ENCODE measurements at regions not wholly inside any gene's neighbourhood (a gene's known extent, or its start where the extent isn't known, plus 50 kb on each side); places are given as distances from the start of the nearest gene placed in this dataset.

GRCh38 chr6:80537118-80537972 lies 430.9 kb downstream of the BCKDHB start:
- Mint-ChIP-seq H3K27ac (ENCODE audit: low read depth) (no peak overlapping the region), H3K27me3 (peaks cover 9% of the 10 kb centered on the region), H3K36me3 (ENCODE audit: insufficient read depth) (no peaks in the 10 kb centered on the region), H3K4me1 (no peaks in the 10 kb centered on the region), H3K9me3 (peaks cover 18% of the 10 kb centered on the region), H3K4me3 (no peak overlapping the region)
- no peak for ATAC-seq (replicated peaks; ENCODE audit: extremely low read depth, poor library complexity, severe bottlenecking)
- DNase-seq (ENCODE audit: low spot score in 2 of 2) = no peak

- no peaks in the 10 kb centered on the region for H3K4me1 Mint-ChIP-seq
- peaks cover 9% of the 10 kb centered on the region for H3K27me3 Mint-ChIP-seq
- no peak overlapping the region for H3K27ac Mint-ChIP-seq (ENCODE audit: low read depth)
- ATAC-seq (replicated peaks; ENCODE audit: extremely low read depth, poor library complexity, severe bottlenecking) = no peak
- H3K36me3 Mint-ChIP-seq (ENCODE audit: insufficient read depth) = no peaks in the 10 kb centered on the region
- no peak for DNase-seq (ENCODE audit: low spot score in 2 of 2)
- no peak overlapping the region for H3K4me3 Mint-ChIP-seq
- H3K9me3 Mint-ChIP-seq = peaks cover 12% of the 10 kb centered on the region
Observed at GRCh38 chr6:80535914-80536565, 429.6 kb downstream of the BCKDHB start.

GRCh38 chr6:80531681-80532619 lies 425.5 kb downstream of the BCKDHB start:
- no peaks in the 10 kb centered on the region for H3K9me3 Mint-ChIP-seq
- no peak for DNase-seq (ENCODE audit: low spot score in 2 of 2)
- no peak for ATAC-seq (replicated peaks; ENCODE audit: extremely low read depth, poor library complexity, severe bottlenecking)
- no peak overlapping the region for H3K4me3 Mint-ChIP-seq
- no peaks in the 10 kb centered on the region for H3K36me3 Mint-ChIP-seq (ENCODE audit: insufficient read depth)
- H3K27ac Mint-ChIP-seq (ENCODE audit: low read depth) = no peak overlapping the region
- no peaks in the 10 kb centered on the region for H3K4me1 Mint-ChIP-seq
- no peaks in the 10 kb centered on the region for H3K27me3 Mint-ChIP-seq

GRCh38 chr6:80530103-80530502 lies 423.6 kb downstream of the BCKDHB start:
- ATAC-seq (replicated peaks; ENCODE audit: extremely low read depth, poor library complexity, severe bottlenecking) (no peak), DNase-seq (ENCODE audit: low spot score in 2 of 2) (no peak)
- Mint-ChIP-seq H3K36me3 (ENCODE audit: insufficient read depth) (no peaks in the 10 kb centered on the region), H3K27ac (ENCODE audit: low read depth) (no peak overlapping the region), H3K4me1 (no peaks in the 10 kb centered on the region), H3K4me3 (no peak overlapping the region), H3K27me3 (no peaks in the 10 kb centered on the region), H3K9me3 (peaks cover 5% of the 10 kb centered on the region)

GRCh38 chr6:80528115-80528514 lies 421.6 kb downstream of the BCKDHB start:
- no peak for DNase-seq (ENCODE audit: low spot score in 2 of 2)
- Mint-ChIP-seq H3K36me3 (ENCODE audit: insufficient read depth) (no peaks in the 10 kb centered on the region), H3K27ac (ENCODE audit: low read depth) (no peak overlapping the region)

GRCh38 chr6:80527552-80528052 lies 421.1 kb downstream of the BCKDHB start:
- no peak for ATAC-seq (replicated peaks; ENCODE audit: extremely low read depth, poor library complexity, severe bottlenecking)
- Mint-ChIP-seq H3K27me3 (no peaks in the 10 kb centered on the region), H3K4me1 (no peaks in the 10 kb centered on the region), H3K4me3 (no peak overlapping the region), H3K9me3 (peaks cover 5% of the 10 kb centered on the region), H3K36me3 (ENCODE audit: insufficient read depth) (no peaks in the 10 kb centered on the region), H3K27ac (ENCODE audit: low read depth) (no peak overlapping the region)
- no peak for DNase-seq (ENCODE audit: low spot score in 2 of 2)

More at GRCh38 chr6:80528115-80528514, 421.6 kb downstream of the BCKDHB start:
- no peaks in the 10 kb centered on the region for H3K27me3 Mint-ChIP-seq
- no peak overlapping the region for H3K4me3 Mint-ChIP-seq
- no peaks in the 10 kb centered on the region for H3K4me1 Mint-ChIP-seq
- H3K9me3 Mint-ChIP-seq = peaks cover 5% of the 10 kb centered on the region
- no peak for ATAC-seq (replicated peaks; ENCODE audit: extremely low read depth, poor library complexity, severe bottlenecking)

GRCh38 chr6:80523531-80523997 lies 417.1 kb downstream of the BCKDHB start:
- H3K4me3 Mint-ChIP-seq = no peak overlapping the region
- no peaks in the 10 kb centered on the region for H3K27me3 Mint-ChIP-seq
- H3K36me3 Mint-ChIP-seq (ENCODE audit: insufficient read depth) = no peaks in the 10 kb centered on the region
- DNase-seq (ENCODE audit: low spot score in 2 of 2) (no peak), ATAC-seq (replicated peaks; ENCODE audit: extremely low read depth, poor library complexity, severe bottlenecking) (no peak)
- H3K9me3 Mint-ChIP-seq = peaks cover 5% of the 10 kb centered on the region
- H3K27ac Mint-ChIP-seq (ENCODE audit: low read depth) = no peak overlapping the region
- no peaks in the 10 kb centered on the region for H3K4me1 Mint-ChIP-seq

GRCh38 chr6:80523010-80523409 lies 416.5 kb downstream of the BCKDHB start:
- DNase-seq (ENCODE audit: low spot score in 2 of 2) = no peak
- no peaks in the 10 kb centered on the region for H3K27me3 Mint-ChIP-seq
- H3K4me1 Mint-ChIP-seq = no peaks in the 10 kb centered on the region
- no peak overlapping the region for H3K4me3 Mint-ChIP-seq
- peaks cover 5% of the 10 kb centered on the region for H3K9me3 Mint-ChIP-seq
- no peaks in the 10 kb centered on the region for H3K36me3 Mint-ChIP-seq (ENCODE audit: insufficient read depth)
- no peak overlapping the region for H3K27ac Mint-ChIP-seq (ENCODE audit: low read depth)
- ATAC-seq (replicated peaks; ENCODE audit: extremely low read depth, poor library complexity, severe bottlenecking) = no peak

GRCh38 chr6:80522576-80522975 lies 416.1 kb downstream of the BCKDHB start:
- Mint-ChIP-seq H3K36me3 (ENCODE audit: insufficient read depth) (no peaks in the 10 kb centered on the region), H3K4me1 (no peaks in the 10 kb centered on the region), H3K27ac (ENCODE audit: low read depth) (no peak overlapping the region), H3K27me3 (no peaks in the 10 kb centered on the region), H3K9me3 (peaks cover 5% of the 10 kb centered on the region), H3K4me3 (no peak overlapping the region)
- ATAC-seq (replicated peaks; ENCODE audit: extremely low read depth, poor library complexity, severe bottlenecking) = no peak
- DNase-seq (ENCODE audit: low spot score in 2 of 2) = no peak

GRCh38 chr6:80519811-80520594 lies 413.5 kb downstream of the BCKDHB start:
- H3K27me3 Mint-ChIP-seq = no peaks in the 10 kb centered on the region
- DNase-seq (ENCODE audit: low spot score in 2 of 2) (no peak), ATAC-seq (replicated peaks; ENCODE audit: extremely low read depth, poor library complexity, severe bottlenecking) (no peak)
- H3K9me3 Mint-ChIP-seq = no peaks in the 10 kb centered on the region
- no peaks in the 10 kb centered on the region for H3K36me3 Mint-ChIP-seq (ENCODE audit: insufficient read depth)
- no peaks in the 10 kb centered on the region for H3K4me1 Mint-ChIP-seq
- no peak overlapping the region for H3K27ac Mint-ChIP-seq (ENCODE audit: low read depth)
- no peak overlapping the region for H3K4me3 Mint-ChIP-seq

- no peaks in the 10 kb centered on the region for H3K4me1 Mint-ChIP-seq
- H3K9me3 Mint-ChIP-seq = peaks cover 9% of the 10 kb centered on the region
- H3K27ac Mint-ChIP-seq (ENCODE audit: low read depth) = no peak overlapping the region
- ATAC-seq (replicated peaks; ENCODE audit: extremely low read depth, poor library complexity, severe bottlenecking) = no peak
- no peaks in the 10 kb centered on the region for H3K36me3 Mint-ChIP-seq (ENCODE audit: insufficient read depth)
- DNase-seq (ENCODE audit: low spot score in 2 of 2) = no peak
- no peaks in the 10 kb centered on the region for H3K27me3 Mint-ChIP-seq
- H3K4me3 Mint-ChIP-seq = no peak overlapping the region
Observed at GRCh38 chr6:80517525-80517924, 411.1 kb downstream of the BCKDHB start.

Data from central memory CD8-positive, alpha-beta T cell (primary cell).